Adrenal gland (tissue), 5 donors: ENCODE measurements at regions not wholly inside any gene's neighbourhood (a gene's known extent, or its start where the extent isn't known, plus 50 kb on each side); places are given as distances from the start of the nearest gene placed in this dataset.

Source experiments
- CTCF ChIP-seq, 6 experiments: fragments of 450-650 bp in 4 of 6; fragments of 200-600 bp in 2 of 6; sonication (generic) in 1 of 6; IDR thresholded peaks; 1 replicate in 5 of 6; 2 replicates in 1 of 6; pipeline versions ENCODE4 v1.5.1 to v1.8.0; 2016 to 2021; ENCODE audit warnings: antibody characterized with exemption in 6 of 6, mild to moderate bottlenecking in 2 of 6, moderate library complexity in 1 of 6
- POLR2A ChIP-seq, 2 donors: fragments of 450-650 bp; IDR thresholded peaks; one replicate each; pipeline ENCODE4 v1.6.1; 2017; ENCODE audit warnings: antibody characterized with exemption in 2 of 2, mild to moderate bottlenecking in 2 of 2, moderate library complexity in 1 of 2
- donor health status: DM: no; HTN: no; CAD: no.

DNA sequence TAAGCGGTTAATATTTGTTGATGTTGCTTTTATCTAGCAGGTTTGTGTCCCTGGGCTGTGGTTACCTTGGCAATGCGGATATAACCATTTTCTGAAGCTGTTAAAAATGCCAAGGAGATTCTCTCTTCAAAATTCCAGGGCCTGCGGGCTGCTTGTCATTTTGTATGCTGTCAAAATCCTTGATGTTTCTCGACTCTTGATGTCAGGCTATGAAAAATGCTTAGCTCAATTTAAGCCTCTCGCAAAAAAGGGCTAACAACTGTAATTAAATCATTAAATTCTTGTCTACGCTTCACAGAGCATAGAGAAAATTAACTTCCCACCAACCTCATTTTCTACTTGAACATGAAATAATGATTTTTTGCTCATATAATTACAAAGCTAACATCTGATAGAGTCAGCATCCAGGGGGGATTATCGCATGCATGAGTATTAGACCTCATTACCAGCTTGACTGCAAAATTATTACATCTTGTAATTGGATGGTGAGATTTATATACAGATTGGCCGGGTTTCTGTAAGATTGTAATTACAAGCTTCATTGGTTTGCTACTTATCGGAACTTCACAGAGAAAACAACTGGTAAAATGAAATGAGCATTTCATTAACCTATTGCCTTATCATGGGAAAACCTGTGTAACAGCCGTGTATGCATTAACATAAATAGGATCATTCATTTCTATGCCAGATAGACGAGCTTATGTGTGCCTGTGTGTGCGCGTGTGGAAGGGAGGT lies 83.1 kb upstream of the IRX1 start:
- no peak for TF ChIP-seq CTCF (IDR thresholded peaks at IDR 0.05)
- TF ChIP-seq POLR2A (IDR thresholded peaks at IDR 0.05) = no peak
